PC-9 (cell line): ENCODE measurements at regions not wholly inside any gene's neighbourhood (a gene's known extent, or its start where the extent isn't known, plus 50 kb on each side); places are given as distances from the start of the nearest gene placed in this dataset.

Experiments used
- EZH2 ChIP-seq: fragments of 200-600 bp; sonication (generic); IDR thresholded peaks from 2 replicates; pipeline ENCODE4 v1.8.0; 2017; ENCODE audit warnings: antibody characterized with exemption, low read depth
- TF ChIP-seq, protein P1 (sequence below): fragments of 200-600 bp; sonication (generic); conservative IDR thresholded peaks from 2 replicates; pipeline ENCODE4 v1.6.1; 2017; ENCODE audit warnings: mixed run types, antibody characterized with exemption, mild to moderate bottlenecking, moderate library complexity

DNA sequence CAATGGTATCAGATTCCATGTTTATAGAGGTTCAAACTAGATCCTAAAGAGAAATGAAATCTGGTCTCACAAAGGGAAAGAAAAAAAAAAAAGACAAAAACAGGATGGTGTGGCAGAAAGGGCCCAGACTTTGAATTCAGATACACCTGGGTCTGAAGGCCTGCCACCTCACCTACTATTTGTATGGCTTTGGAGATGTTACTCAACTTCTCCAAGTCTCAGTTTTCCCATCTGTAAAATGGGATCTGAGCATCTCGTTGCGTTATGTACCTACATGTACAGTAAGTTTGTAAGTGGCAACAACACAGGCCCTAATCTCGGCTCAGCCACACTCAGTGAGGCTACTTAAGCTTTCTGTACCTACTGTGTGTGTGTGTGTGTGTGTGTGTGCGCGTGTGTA lies 147.5 kb upstream of the FGGY start:
- TF ChIP-seq, protein P1, sequence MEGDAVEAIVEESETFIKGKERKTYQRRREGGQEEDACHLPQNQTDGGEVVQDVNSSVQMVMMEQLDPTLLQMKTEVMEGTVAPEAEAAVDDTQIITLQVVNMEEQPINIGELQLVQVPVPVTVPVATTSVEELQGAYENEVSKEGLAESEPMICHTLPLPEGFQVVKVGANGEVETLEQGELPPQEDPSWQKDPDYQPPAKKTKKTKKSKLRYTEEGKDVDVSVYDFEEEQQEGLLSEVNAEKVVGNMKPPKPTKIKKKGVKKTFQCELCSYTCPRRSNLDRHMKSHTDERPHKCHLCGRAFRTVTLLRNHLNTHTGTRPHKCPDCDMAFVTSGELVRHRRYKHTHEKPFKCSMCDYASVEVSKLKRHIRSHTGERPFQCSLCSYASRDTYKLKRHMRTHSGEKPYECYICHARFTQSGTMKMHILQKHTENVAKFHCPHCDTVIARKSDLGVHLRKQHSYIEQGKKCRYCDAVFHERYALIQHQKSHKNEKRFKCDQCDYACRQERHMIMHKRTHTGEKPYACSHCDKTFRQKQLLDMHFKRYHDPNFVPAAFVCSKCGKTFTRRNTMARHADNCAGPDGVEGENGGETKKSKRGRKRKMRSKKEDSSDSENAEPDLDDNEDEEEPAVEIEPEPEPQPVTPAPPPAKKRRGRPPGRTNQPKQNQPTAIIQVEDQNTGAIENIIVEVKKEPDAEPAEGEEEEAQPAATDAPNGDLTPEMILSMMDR: no peak
- no peak for TF ChIP-seq EZH2
